CD14-positive monocyte (primary cell): ENCODE measurements at regions not wholly inside any gene's neighbourhood (a gene's known extent, or its start where the extent isn't known, plus 50 kb on each side); places are given as distances from the start of the nearest gene placed in this dataset.

Experiments used
- DNase-seq, 3 donors: peaks; one replicate each; pipeline ENCODE4 v3.0.0-alpha.2; 2011 to 2022
- H2AFZ ChIP-seq: 2 replicates; pipeline ENCODE4 v1.6.0; 2012; ENCODE audit warnings: mild to moderate bottlenecking, low read depth, low read length, inconsistent platforms; ENCODE audit not compliant: insufficient read depth, poor library complexity, severe bottlenecking
- H3K27ac ChIP-seq, 2 donors: 1 replicate in 1 of 2; 2 replicates in 1 of 2; pipeline ENCODE4 v1.5.1; 2012 to 2013; ENCODE audit warnings: low read length in 2 of 2, control low read depth in 1 of 2, inconsistent platforms in 1 of 2, low read depth in 1 of 2, mild to moderate bottlenecking in 1 of 2
- H3K27me3 ChIP-seq, 2 donors: one replicate each; pipeline versions ENCODE4 v1.6.0 to v1.6.1; 2011 to 2013; ENCODE audit warnings: low read length in 2 of 2; ENCODE audit not compliant: control insufficient read depth in 2 of 2, insufficient read depth in 2 of 2
- H3K36me3 ChIP-seq, 2 donors: replicated peaks in 1 of 2; 1 replicate in 1 of 2; 2 replicates in 1 of 2; pipeline versions ENCODE4 v1.5.1 to v1.6.1; 2012 to 2013; ENCODE audit warnings: low read length in 2 of 2, control low read depth in 1 of 2, inconsistent platforms in 1 of 2, mild to moderate bottlenecking in 1 of 2; ENCODE audit not compliant: insufficient read depth in 2 of 2, control insufficient read depth in 1 of 2
- H3K4me1 ChIP-seq, 2 donors: 1 replicate in 1 of 2; 2 replicates in 1 of 2; pipeline versions ENCODE4 v1.5.1 to v1.6.1; 2012 to 2013; ENCODE audit warnings: low read length in 2 of 2, control low read depth in 1 of 2, inconsistent platforms in 1 of 2, mild to moderate bottlenecking in 1 of 2, moderate library complexity in 1 of 2; ENCODE audit not compliant: insufficient read depth in 2 of 2, control insufficient read depth in 1 of 2
- H3K4me2 ChIP-seq: replicated peaks from 2 replicates; pipeline ENCODE3; 2012; ENCODE audit warnings: low read length, moderate library complexity, mild to moderate bottlenecking; ENCODE audit not compliant: poor library complexity, severe bottlenecking; ENCODE audit errors: extremely low read depth
- H3K4me3 ChIP-seq, 3 experiments: fragments of 200-600 bp in 1 of 3; sonication (generic) in 1 of 3; replicated peaks in 1 of 3; 1 replicate in 2 of 3; 2 replicates in 1 of 3; pipeline ENCODE4 v1.5.1; 2011 to 2013; ENCODE audit warnings: low read length in 3 of 3, mild to moderate bottlenecking in 3 of 3, control low read depth in 2 of 3, low read depth in 2 of 3, inconsistent platforms in 1 of 3, moderate library complexity in 1 of 3
- H3K79me2 ChIP-seq: 2 replicates; pipeline ENCODE4 v1.6.0; 2012; ENCODE audit warnings: mild to moderate bottlenecking, control low read depth, inconsistent platforms, low read length, moderate library complexity; ENCODE audit not compliant: insufficient read depth
- H3K9ac ChIP-seq: 2 replicates; pipeline ENCODE4 v1.6.0; 2017; ENCODE audit warnings: low read length, mild to moderate bottlenecking; ENCODE audit not compliant: insufficient read depth, poor library complexity, severe bottlenecking
- H3K9me3 ChIP-seq, 2 donors: replicated peaks in 1 of 2; 1 replicate in 1 of 2; 2 replicates in 1 of 2; pipeline versions ENCODE4 v1.5.1 to v1.6.1; 2012 to 2013; ENCODE audit warnings: low read length in 2 of 2, control low read depth in 1 of 2; ENCODE audit not compliant: control insufficient read depth in 1 of 2, insufficient read depth in 1 of 2
- H4K20me1 ChIP-seq: 2 replicates; pipeline ENCODE4 v1.6.0; 2012; ENCODE audit warnings: mild to moderate bottlenecking, low read length, control low read depth, moderate library complexity; ENCODE audit not compliant: insufficient read depth
- H3K27ac Mint-ChIP-seq, 7 donors: one replicate each; pipeline ENCODE4 v1.8.0; 2020; ENCODE audit warnings: mild to moderate bottlenecking in 7 of 7, mixed read lengths in 7 of 7, moderate library complexity in 6 of 7, inconsistent platforms in 2 of 7
- H3K27me3 Mint-ChIP-seq, 3 donors: one replicate each; pipeline ENCODE4 v1.8.0; 2021 to 2022; ENCODE audit warnings: low read depth in 3 of 3, mild to moderate bottlenecking in 3 of 3, mixed read lengths in 3 of 3, moderate library complexity in 3 of 3, inconsistent platforms in 1 of 3
- H3K36me3 Mint-ChIP-seq, 2 donors: one replicate each; pipeline ENCODE4 v1.8.0; 2020; ENCODE audit warnings: mixed read lengths in 2 of 2, inconsistent platforms in 1 of 2, mild to moderate bottlenecking in 1 of 2
- H3K4me1 Mint-ChIP-seq: one replicate; pipeline ENCODE4 v1.8.0; 2020; ENCODE audit warnings: mild to moderate bottlenecking, mixed read lengths
- H3K4me3 Mint-ChIP-seq, 2 donors: one replicate each; pipeline ENCODE4 v1.8.0; 2020; ENCODE audit warnings: mild to moderate bottlenecking in 2 of 2, mixed read lengths in 2 of 2, moderate library complexity in 1 of 2
- H3K9me3 Mint-ChIP-seq, 7 donors: one replicate each; pipeline ENCODE4 v1.8.0; 2020 to 2022; ENCODE audit warnings: mixed read lengths in 7 of 7, mild to moderate bottlenecking in 6 of 7, moderate library complexity in 6 of 7, inconsistent platforms in 2 of 7
- WGBS: methylation state at CpG from one replicate; pipeline ENCODE4 v1.1.5; 2013; ENCODE audit warnings: missing lambda C conversion rate; ENCODE audit not compliant: insufficient coverage; 5-methylcytosine and 5-hydroxymethylcytosine counted together
- intact Hi-C, 2 donors: fragments of 100-400 bp; cut with micrococcal nuclease; formaldehyde crosslinking; loops; one replicate each; pipeline versions ENCODE4 v1.15.0 to v1.15.1; 2023
- TF ChIP-seq, protein P1 (sequence below): fragments of 200-600 bp; IDR thresholded peaks from one replicate; pipeline ENCODE4 v1.8.0; 2022; ENCODE audit warnings: antibody characterized with exemption, mild to moderate bottlenecking

DNA sequence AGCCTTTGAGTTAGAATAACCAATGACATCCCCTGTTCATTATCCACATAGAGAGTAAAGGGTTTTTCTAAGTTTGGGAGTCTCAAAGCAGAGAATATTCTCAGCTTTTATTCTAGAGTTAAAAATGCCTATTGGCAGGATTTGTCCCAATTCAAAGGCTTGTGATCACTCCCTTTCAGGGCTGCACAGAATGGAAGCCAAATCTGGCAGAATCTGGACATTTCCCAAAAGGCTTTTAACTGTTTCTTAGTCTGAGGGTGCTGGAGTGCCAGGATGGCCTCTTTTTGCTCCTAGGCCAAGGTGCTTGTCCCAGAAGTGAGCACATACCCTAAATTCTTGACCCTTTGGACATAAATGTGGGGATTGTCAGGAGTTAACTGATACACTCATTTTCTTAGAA is 556.6 kb downstream of the DOK5 start:
- Histone ChIP-seq H3K4me1 (no peaks in the 10 kb centered on the region), H3K79me2 (no peaks in the 10 kb centered on the region), H2AFZ (no peak overlapping the region), H3K27me3 (no peaks in the 10 kb centered on the region), H3K27ac (no peak overlapping the region), H3K4me3 (no peak overlapping the region), H4K20me1 (no peaks in the 10 kb centered on the region), H3K9me3 (peaks cover 7 to 32% of the 10 kb centered on the region in 2 donors), H3K36me3 (no peaks in the 10 kb centered on the region), H3K4me2 (no peak overlapping the region), H3K9ac (no peak overlapping the region)
- DNase-seq: no peak
- no peak overlapping the region for H3K27ac Mint-ChIP-seq
- peaks cover 0 to 24% (median 12%) of the 10 kb centered on the region in 7 donors for H3K9me3 Mint-ChIP-seq
- H3K27me3 Mint-ChIP-seq: no peaks in the 10 kb centered on the region
- no peaks in the 10 kb centered on the region for H3K4me1 Mint-ChIP-seq
- H3K4me3 Mint-ChIP-seq: no peak overlapping the region
- TF ChIP-seq, protein P1, sequence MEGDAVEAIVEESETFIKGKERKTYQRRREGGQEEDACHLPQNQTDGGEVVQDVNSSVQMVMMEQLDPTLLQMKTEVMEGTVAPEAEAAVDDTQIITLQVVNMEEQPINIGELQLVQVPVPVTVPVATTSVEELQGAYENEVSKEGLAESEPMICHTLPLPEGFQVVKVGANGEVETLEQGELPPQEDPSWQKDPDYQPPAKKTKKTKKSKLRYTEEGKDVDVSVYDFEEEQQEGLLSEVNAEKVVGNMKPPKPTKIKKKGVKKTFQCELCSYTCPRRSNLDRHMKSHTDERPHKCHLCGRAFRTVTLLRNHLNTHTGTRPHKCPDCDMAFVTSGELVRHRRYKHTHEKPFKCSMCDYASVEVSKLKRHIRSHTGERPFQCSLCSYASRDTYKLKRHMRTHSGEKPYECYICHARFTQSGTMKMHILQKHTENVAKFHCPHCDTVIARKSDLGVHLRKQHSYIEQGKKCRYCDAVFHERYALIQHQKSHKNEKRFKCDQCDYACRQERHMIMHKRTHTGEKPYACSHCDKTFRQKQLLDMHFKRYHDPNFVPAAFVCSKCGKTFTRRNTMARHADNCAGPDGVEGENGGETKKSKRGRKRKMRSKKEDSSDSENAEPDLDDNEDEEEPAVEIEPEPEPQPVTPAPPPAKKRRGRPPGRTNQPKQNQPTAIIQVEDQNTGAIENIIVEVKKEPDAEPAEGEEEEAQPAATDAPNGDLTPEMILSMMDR: no peak
- H3K36me3 Mint-ChIP-seq: no peaks in the 10 kb centered on the region
- intact Hi-C loops: no loop called here

DNA sequence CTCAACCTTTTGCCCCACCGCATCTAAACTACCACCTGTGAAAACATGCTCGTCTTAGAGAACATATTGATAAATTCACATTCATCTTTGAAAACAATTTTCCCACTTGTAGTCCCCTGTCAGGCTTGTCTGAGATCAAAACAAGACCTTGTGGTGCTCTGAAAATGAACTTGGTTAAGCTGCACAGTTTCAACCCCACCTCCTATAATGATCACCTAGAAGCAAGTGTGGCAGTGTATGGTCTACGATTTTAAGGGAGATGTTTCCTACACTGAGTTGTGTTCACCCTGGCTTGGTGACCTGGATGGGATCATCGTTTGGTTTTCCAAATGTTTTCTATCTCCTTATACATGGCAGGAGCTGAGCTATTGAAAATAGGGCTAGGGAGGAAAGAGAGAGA is 539.4 kb downstream of the DOK5 start:
- no peaks in the 10 kb centered on the region for H3K4me1 Mint-ChIP-seq
- no peak overlapping the region for H3K27ac ChIP-seq

More for the DNA sequence above, 539.4 kb downstream of the DOK5 start:
- no peak overlapping the region for H3K9ac ChIP-seq
- H3K4me1 ChIP-seq: no peaks in the 10 kb centered on the region
- Mint-ChIP-seq H3K36me3 (no peaks in the 10 kb centered on the region), H3K27ac (no peak overlapping the region), H3K27me3 (peaks cover 0 to 1% (median 0%) of the 10 kb centered on the region in 3 donors), H3K9me3 (peaks cover 0 to 9% (median 0%) of the 10 kb centered on the region in 7 donors), H3K4me3 (no peak overlapping the region)
- no peak overlapping the region for H3K4me2 ChIP-seq
- H3K36me3 ChIP-seq: no peaks in the 10 kb centered on the region
- H3K4me3 ChIP-seq: no peak overlapping the region
- no peak overlapping the region for H2AFZ ChIP-seq
- intact Hi-C loops: no loop called here
- H4K20me1 ChIP-seq: no peaks in the 10 kb centered on the region
- TF ChIP-seq, protein P1: no peak
- no peaks in the 10 kb centered on the region for H3K79me2 ChIP-seq
- no peaks in the 10 kb centered on the region for H3K27me3 ChIP-seq
- no peak for DNase-seq
- no CpG with 5 or more reads among the region's 4 CpGs for WGBS
- H3K9me3 ChIP-seq: no peaks in the 10 kb centered on the region
